Central memory CD4-positive, alpha-beta T cell (primary cell): ENCODE measurements at regions not wholly inside any gene's neighbourhood (a gene's known extent, or its start where the extent isn't known, plus 50 kb on each side); places are given as distances from the start of the nearest gene placed in this dataset.
"Not testable (repeated sequence)": the region's sequence is repeated elsewhere in the genome, so short reads cannot be mapped to it uniquely, and the experiment has no call there.

Experiments used
- DNase-seq: peaks from one replicate; pipeline ENCODE4 v3.0.0; 2022

DNA sequence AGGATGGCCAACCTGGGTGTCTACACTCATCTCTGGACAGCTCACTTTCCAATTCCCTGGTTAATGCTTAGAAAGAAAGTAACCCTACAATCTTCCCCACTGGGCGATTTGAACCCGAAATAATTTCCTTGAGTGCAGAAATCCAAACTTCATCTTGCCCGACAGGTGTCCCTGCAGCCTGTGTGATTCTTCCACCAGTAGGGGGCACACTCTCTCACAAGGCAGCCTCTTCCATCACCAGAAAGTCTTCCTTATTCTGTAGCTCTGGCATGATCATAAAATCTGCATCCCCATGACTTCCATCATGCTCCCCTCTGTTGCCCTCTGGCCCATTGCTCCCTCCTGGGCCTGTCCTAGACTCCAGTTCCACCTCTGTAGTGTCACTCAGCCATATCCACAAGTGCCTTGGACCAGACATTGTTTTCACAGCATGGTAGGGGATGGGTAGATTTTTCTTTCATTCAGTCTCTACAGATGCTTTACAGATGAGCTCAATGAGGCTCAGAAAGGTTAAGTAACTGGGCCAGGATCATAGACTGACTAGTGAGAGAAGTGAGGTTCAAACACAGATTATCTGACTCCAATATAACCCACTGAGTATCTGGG is 170.4 kb upstream of the SPTLC3 start:
- no peak for DNase-seq

- DNase-seq, result no peak
These were observed 160.9 kb upstream of the SPTLC3 start for GRCh38 chr20:12847872-12848271.

GRCh38 chr20:12849225-12849910 is 159.4 kb upstream of the SPTLC3 start:
- no peak for DNase-seq

DNA sequence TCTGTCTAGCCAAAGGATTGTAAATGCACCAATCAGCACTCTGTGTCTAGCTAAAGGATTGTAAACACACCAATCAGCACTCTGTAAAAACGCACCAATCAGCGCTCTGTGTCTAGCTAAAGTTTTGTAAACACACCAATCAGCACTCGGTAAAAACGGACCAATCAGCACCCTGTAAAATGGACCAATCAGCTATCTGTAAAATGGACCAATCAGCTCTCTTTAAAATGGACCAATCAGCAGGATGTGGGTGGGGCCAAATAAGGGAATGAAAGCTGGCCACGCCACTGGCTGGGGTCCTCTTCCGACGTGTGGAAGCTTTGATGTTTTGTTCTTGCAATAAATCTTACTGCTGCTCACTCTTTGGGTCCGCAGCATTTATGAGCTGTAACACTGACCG is 151.1 kb upstream of the SPTLC3 start:
- DNase-seq, result not testable (repeated sequence)

- DNase-seq, result no peak
These were observed 148.0 kb upstream of the SPTLC3 start for GRCh38 chr20:12860619-12861247.

DNA sequence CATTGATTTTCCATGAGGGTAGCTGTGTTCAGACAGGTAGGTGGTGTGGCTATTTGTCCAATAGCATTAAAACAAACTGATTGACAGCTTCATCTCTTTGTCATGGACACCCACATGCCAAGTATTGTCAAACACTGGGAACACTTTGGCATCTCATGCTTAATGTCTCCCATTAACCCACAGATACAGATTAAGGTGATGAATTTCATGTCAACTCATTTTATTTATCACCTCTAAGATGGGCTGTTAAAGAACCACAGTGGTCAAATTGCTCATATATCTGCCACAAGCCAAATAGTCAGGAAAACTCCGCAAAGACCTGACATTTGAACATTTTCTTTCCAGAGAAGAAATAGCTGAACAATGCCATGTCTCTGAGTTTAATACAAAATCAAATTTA is 139.1 kb upstream of the SPTLC3 start:
- DNase-seq, result no peak

DNA sequence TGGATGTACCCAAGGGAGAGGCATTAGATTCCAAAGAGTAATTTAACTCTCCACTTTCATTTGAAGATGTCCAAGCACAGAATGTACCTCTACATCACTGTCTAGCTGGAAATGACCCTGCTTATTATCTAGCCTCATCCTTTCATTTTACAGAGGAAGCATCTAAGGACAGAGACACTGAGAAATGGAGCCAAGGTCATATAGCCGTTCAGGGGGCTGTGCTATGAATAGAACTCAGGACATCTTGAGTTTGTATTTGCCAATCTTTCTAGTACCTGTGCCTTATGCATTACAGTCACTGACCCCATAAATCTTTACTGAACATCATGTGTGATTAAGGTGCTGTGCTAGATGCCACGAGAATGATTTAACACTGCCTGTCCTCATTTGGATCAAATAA is 138.2 kb upstream of the SPTLC3 start:
- no peak for DNase-seq

DNA sequence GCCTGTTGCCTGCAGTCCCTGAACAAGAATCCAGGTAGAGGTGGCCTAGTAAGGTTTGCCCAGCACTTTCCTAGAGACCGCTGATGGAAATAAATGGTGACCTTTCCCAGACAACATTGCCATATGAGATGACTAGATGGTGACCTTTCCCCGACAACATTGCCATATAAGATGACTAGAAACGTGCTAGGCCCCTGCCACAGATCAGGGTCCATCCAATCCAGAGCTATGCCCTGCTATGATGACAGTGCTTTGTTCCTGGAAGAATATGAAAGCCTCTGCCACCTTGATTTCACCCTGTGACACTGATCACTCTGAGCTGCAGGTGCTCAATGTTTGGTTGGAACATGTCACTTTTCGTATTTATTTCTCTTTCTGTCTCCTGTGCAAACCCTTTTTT is 133.8 kb upstream of the SPTLC3 start:
- DNase-seq, result no peak

DNA sequence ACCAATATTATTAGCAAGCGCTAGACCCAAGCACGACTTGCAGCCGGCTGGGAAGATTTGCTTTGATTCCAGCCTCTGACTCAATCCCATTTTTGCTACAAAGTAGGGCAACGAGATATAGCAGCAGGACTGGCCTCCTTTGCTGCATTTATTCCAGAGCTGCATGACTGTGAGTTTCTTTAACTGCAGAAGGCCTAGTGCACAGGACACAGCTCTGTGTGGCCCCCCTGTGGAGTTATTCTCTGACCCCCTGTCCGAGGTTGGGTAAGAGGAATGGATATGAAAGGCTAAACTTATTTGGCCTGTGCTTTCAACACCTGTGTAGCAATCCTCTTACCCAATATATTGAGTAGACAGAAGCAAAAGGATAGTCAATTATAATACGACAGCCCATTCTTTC is 133.3 kb upstream of the SPTLC3 start:
- no peak for DNase-seq

DNA sequence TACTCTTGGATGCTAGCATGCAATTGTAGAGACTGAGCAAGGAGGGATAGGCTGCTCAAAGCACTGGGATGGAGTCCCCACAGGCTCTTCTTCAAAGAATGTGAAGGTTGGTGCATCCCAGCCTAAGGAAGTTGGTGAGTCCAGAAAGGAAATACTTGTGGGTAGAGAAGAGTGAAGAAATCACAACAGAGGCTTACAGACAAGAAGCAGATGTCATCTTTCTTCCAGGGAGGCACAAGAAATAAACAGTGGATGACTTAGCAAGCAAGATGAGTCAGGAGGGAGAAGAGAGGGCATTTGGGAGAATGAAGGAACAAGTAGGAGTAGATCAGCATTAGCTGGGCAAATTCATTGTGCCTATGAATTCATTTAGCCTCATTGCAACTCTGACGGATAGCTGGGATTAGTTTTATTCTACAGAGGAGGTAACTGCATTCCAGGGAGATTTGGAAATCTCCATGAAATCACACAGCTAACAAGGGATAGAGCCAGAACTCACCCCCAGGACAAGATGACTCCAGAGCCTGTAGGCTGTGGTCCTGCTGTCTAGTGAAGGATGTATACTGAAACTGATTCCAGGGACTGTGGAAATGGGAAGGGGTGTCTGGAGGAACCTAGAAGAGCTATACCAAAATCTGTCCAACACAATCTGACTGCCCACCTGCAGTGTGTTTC is 125.8 kb upstream of the SPTLC3 start:
- DNase-seq, result no peak

DNA sequence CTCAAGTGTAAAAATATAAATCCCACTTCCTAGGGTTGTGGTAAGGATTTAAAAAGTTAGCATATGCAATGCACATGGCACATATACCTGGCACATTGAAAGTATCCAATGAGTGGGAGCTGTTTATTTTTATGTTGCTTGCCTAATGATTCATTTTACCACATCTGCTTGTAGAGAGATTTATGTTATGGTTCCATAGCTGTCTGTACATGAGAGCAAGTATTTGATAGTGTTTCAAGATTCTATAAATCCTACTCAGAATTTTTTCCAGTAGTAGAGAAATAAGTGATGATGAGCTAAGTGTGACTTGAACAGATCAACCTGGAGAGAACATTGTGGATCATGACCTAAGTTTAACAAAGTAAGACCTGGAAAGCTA is 125.3 kb upstream of the SPTLC3 start:
- no peak for DNase-seq

- no peak for DNase-seq
These were observed 122.0 kb upstream of the SPTLC3 start for GRCh38 chr20:12886618-12887363.

- DNase-seq, result no peak
These were observed 117.1 kb upstream of the SPTLC3 start for GRCh38 chr20:12891643-12892042.

- DNase-seq, result no peak
These were observed 115.8 kb upstream of the SPTLC3 start for GRCh38 chr20:12893019-12893418.

DNA sequence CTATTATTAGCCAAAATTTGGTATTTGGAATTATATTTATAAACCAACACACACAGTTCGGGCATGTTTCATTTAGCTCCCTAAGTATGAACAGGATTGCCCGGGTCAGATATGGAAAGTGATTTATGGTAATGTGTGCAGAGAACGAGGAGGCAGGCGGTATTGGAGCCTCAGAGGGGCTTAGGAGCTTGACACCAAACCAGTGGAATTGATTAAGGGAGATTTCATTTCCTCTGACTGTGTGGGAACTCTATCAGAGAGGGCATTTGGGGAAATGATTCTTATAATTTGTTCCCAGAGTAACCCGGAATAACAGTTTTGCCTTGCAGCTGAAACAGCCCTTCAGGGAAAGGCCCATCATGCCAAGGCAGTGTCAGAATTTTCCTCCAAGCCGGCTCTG is 115.1 kb upstream of the SPTLC3 start:
- DNase-seq, result no peak

DNA sequence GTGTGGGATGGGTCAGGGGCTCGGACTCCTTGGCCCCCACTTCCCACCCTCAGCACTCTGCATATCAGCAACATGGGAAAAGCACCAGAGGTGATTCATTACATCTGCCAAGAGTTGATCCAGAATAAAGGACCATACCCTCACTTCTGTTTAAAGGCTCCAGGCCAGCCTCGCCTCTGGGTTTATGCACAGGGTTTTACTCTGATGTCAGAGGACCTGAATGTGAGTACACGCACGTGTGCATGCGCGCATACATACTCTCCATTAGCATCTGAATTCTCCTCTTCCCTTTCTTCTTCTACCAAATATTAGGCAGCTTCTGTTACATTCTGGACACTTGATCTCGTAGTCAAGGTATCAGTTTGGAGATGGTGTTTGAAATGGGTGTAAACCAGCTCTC is 114.7 kb upstream of the SPTLC3 start:
- no peak for DNase-seq

DNA sequence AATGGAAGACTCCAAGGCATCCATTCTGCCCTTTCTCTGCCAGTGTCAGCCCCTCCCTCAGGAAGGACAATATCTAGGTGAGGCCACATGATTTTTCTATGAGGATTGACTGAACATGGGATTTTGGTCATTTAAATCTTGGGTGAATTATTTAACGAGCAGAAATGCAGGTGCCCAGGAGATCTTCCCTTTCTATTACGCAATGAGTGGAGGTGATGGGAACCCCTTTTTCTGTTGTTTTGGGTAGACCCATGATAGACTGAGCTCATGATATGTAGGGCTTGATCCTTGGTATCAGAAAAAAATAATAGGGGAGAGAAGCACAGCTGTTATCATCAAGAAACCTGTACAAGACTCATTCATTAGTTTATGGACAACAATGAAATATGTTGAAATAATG is 112.6 kb upstream of the SPTLC3 start:
- DNase-seq, result no peak

- DNase-seq, result no peak
These were observed 105.8 kb upstream of the SPTLC3 start for GRCh38 chr20:12902992-12903391.

- no peak for DNase-seq
These were observed 102.4 kb upstream of the SPTLC3 start for GRCh38 chr20:12906361-12906760.

DNA sequence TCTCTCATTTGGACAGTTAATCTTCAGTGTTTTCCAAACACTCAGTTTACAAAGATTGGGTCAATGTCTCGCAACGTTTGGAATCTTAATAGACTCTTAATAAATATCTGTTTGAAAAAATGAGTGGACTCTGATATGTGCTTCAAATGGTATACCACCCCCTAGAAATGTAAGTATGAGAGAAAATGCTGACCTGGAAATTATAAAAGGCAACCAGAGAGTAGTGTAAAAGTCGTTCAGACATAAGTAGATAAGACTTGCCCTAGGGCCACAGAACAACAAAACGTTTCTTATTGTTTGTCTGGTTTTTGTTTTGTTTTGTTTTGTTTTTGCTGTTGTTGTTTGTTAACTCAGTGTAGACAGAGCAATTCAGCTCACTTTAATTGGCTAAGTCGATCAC is 97.4 kb upstream of the SPTLC3 start:
- DNase-seq, result no peak

DNA sequence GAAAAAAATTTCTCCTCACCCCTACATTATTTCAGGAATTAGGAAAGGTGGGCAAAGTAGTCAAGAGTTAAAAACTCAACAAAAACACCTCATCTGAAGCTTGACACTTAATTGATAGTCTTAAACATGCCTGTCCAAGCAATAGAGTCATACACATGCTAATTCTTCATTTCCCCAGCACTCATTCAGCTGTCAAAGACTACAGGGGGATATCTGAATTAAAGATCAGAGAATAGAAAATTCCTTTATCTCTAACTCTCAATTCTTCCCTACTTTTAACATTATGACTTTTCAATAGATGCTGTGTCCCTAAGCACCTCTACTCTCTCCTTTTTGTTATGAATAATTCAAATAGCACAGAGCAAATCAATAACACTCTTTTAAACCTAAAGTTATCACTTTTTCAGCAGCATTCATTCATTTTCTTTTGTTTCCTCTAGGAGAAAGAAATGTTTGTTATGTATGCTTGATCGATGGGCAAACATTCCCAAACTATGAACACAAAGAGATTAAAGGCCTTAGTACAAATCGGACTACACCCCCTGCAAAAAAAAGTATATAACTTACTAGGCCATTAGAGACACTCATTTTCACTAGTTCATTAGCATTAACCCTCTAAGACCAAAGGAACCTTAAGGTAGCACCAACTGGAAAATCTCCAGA is 94.9 kb upstream of the SPTLC3 start:
- no peak for DNase-seq

DNA sequence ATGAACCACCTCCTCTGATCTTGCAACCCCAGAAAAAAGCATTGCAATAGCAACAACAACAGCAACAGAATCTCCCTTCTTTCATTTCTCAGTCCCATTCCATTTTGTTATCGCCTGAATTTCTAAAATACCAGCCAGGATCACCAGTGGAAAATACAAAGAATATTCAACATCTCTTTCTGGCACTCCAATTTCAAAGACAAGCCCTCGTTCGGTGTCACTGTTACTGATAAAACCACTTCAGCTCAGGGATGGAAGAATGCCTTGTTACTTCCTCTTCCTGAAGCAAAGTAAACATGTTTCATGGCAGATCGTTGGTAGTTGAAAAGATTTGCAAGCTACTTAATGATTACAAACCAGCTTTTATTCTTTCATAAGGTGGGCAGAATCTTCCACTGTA is 94.0 kb upstream of the SPTLC3 start:
- DNase-seq, result no peak

DNA sequence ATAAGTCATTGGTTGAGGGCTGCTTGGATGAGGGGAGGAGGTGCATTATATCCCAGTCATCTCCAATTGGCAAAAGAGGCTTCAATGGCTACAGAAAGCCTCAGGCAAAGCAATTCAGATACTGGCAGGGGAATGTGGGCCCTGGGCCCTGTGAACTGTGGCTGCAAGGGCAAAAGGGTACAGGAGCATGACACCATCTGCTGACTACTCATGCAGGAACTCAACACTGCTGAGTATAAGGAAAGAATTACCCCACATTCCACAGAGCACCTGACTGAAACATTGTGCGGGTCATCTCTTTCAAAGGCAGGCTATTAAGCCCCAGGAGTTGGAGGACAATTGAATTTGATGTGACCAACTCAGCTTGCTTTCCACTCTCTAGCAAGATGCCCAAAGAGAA is 92.1 kb upstream of the SPTLC3 start:
- no peak for DNase-seq
